HCT116 (cell line): ENCODE measurements at regions not wholly inside any gene's neighbourhood (a gene's known extent, or its start where the extent isn't known, plus 50 kb on each side); places are given as distances from the start of the nearest gene placed in this dataset.

Source experiments
- ATAC-seq: fragments of 200-7000 bp; cut with Tn5 transposase; 2 replicates; pipeline ENCODE4 v1.9.1; 2020; ENCODE audit warnings: mild to moderate bottlenecking, moderate library complexity
- BruUV-seq: library from RNA; stranded (reverse); fragments of 400-500 nt; replicated peaks from 2 replicates; lab custom pipeline; 2021; lab: Mats Ljungman, UMichigan
- CTCF ChIA-PET: fragments of 300-600 bp; sonication (Branson Sonifier 250); formaldehyde crosslinking; loops from one replicate; lab custom pipeline; 2021; ENCODE audit warnings: antibody characterized with exemption; lab: Charles Lee
- POLR2A ChIA-PET: fragments of 300-600, 350-600 bp; sonication (Branson Sonifier 250); formaldehyde crosslinking; loops from one replicate; lab custom pipeline; 2021; ENCODE audit warnings: antibody characterized with exemption; lab: Charles Lee
- RAD21 ChIA-PET, 2 experiments: fragments of 300-600 bp; sonication (Branson Sonifier 250); formaldehyde crosslinking; loops; one replicate each; lab custom pipeline; 2023; ENCODE audit warnings: low total read pairs in 2 of 2; ENCODE audit not compliant: uncharacterized antibody in 2 of 2, unreplicated experiment in 2 of 2, low non-redundant PET in 1 of 2; lab: Charles Lee
- DNase-seq: peaks from one replicate; pipeline ENCODE4 v3.0.0-alpha.2; 2010; ENCODE audit warnings: low read depth, low spot score
- H2AFZ ChIP-seq: fragments of 200-600 bp; shearing (Covaris generic), sonication (generic); 2 replicates; pipeline ENCODE4 v1.6.1; 2017; ENCODE audit warnings: low read depth, mixed run types, mixed read lengths, antibody characterized with exemption, low read length; ENCODE audit not compliant: poor library complexity, severe bottlenecking
- H3K27ac ChIP-seq: 2 replicates; pipeline ENCODE4 v1.5.1; 2012; ENCODE audit warnings: low read depth, low read length
- H3K27me3 ChIP-seq: fragments of 200-600 bp; sonication (generic); 2 replicates; pipeline ENCODE4 v1.6.1; 2016; ENCODE audit warnings: mixed run types, low read length, mixed read lengths; ENCODE audit not compliant: insufficient read depth
- H3K36me3 ChIP-seq, 2 experiments: fragments of 200-500 bp in 1 of 2; fragments of 200-600 bp in 1 of 2; sonication (Bioruptor generic) in 1 of 2; sonication (generic) in 1 of 2; 2 replicates each; pipeline versions ENCODE4 v1.5.1 to v1.6.1; 2014 to 2016; ENCODE audit warnings: low read length in 2 of 2, inconsistent platforms in 1 of 2, mixed read lengths in 1 of 2, mixed run types in 1 of 2; ENCODE audit not compliant: insufficient read depth in 2 of 2, control insufficient read depth in 1 of 2
- H3K4me1 ChIP-seq, 2 experiments: fragments of 200-600 bp in 1 of 2; sonication (generic) in 1 of 2; 2 replicates each; pipeline versions ENCODE4 v1.5.1 to v1.6.1; 2012 to 2017; ENCODE audit warnings: low read length in 2 of 2, inconsistent platforms in 1 of 2, mild to moderate bottlenecking in 1 of 2, mixed read lengths in 1 of 2, mixed run types in 1 of 2, moderate library complexity in 1 of 2; ENCODE audit not compliant: insufficient read depth in 2 of 2, control insufficient read depth in 1 of 2
- H3K4me2 ChIP-seq: fragments of 200-600 bp; sonication (generic); 2 replicates; pipeline ENCODE4 v1.6.1; 2017; ENCODE audit warnings: mixed run types, low read length, mixed read lengths
- H3K4me3 ChIP-seq, 2 experiments: fragments of 200-600 bp in 1 of 2; sonication (generic) in 1 of 2; replicated peaks in 1 of 2; 2 replicates each; pipeline ENCODE4 v1.5.1; 2011 to 2016; ENCODE audit warnings: low read length in 2 of 2, control low read depth in 1 of 2, low read depth in 1 of 2, mild to moderate bottlenecking in 1 of 2, mixed read lengths in 1 of 2, mixed run types in 1 of 2
- H3K79me2 ChIP-seq: fragments of 200-600 bp; sonication (generic); 2 replicates; pipeline ENCODE4 v1.6.1; 2017; ENCODE audit warnings: mild to moderate bottlenecking, mixed run types, low read length, moderate library complexity, mixed read lengths; ENCODE audit not compliant: insufficient read depth
- H3K9ac ChIP-seq: fragments of 200-600 bp; sonication (generic); 2 replicates; pipeline ENCODE4 v1.6.1; 2016; ENCODE audit warnings: low read length, mixed read lengths
- H3K9me2 ChIP-seq: fragments of 200-600 bp; sonication (generic), shearing (Covaris generic); 2 replicates; pipeline ENCODE4 v1.6.1; 2017; ENCODE audit warnings: mixed run types, mild to moderate bottlenecking, moderate library complexity; ENCODE audit not compliant: insufficient read depth
- H3K9me3 ChIP-seq, 2 experiments: fragments of 200-500 bp in 1 of 2; fragments of 200-600 bp in 1 of 2; sonication (Bioruptor generic) in 1 of 2; sonication (generic) in 1 of 2; 2 replicates each; pipeline ENCODE4 v1.6.1; 2014 to 2017; ENCODE audit warnings: low read length in 2 of 2, mixed read lengths in 2 of 2, inconsistent platforms in 1 of 2, low read depth in 1 of 2, mild to moderate bottlenecking in 1 of 2, mixed run types in 1 of 2, moderate library complexity in 1 of 2; ENCODE audit not compliant: control insufficient read depth in 1 of 2, insufficient read depth in 1 of 2
- H4K20me1 ChIP-seq: fragments of 200-600 bp; sonication (generic), shearing (Covaris generic); 2 replicates; pipeline ENCODE4 v1.6.1; 2017; ENCODE audit warnings: mixed run types, mild to moderate bottlenecking, moderate library complexity; ENCODE audit not compliant: insufficient read depth
- ATF3 ChIP-seq: IDR thresholded peaks from 2 replicates; pipeline ENCODE4 v1.6.1; 2012
- CEBPB ChIP-seq: IDR thresholded peaks from 2 replicates; pipeline ENCODE4 v1.6.1; 2012; ENCODE audit warnings: low read depth
- EGR1 ChIP-seq: IDR thresholded peaks from 2 replicates; pipeline ENCODE4 v1.6.1; 2012; ENCODE audit warnings: low read depth
- ELF1 ChIP-seq: IDR thresholded peaks from 2 replicates; pipeline ENCODE4 v1.6.1; 2012; ENCODE audit warnings: low read depth, borderline replicate concordance
- EZH2 ChIP-seq: fragments of 200-600 bp; sonication (generic); IDR thresholded peaks from 2 replicates; pipeline ENCODE4 v1.6.1; 2017; ENCODE audit warnings: antibody characterized with exemption, mixed run types
- FOSL1 ChIP-seq: IDR thresholded peaks from 2 replicates; pipeline ENCODE4 v1.6.1; 2012; ENCODE audit warnings: low read depth
- JUND ChIP-seq: IDR thresholded peaks from 2 replicates; pipeline ENCODE4 v1.6.1; 2012
- POLR2A ChIP-seq: IDR thresholded peaks from 2 replicates; pipeline ENCODE4 v1.7.0; 2011; ENCODE audit warnings: borderline replicate concordance; ENCODE audit not compliant: insufficient read depth, insufficient read length; ENCODE audit errors: extremely low read depth
- POLR2AphosphoS5 ChIP-seq: IDR thresholded peaks from 2 replicates; pipeline ENCODE4 v1.6.1; 2011; ENCODE audit warnings: mild to moderate bottlenecking, low read depth, low read length, moderate library complexity
- REST ChIP-seq: IDR thresholded peaks from 2 replicates; pipeline ENCODE4 v1.6.1; 2012; ENCODE audit warnings: low read depth
- SIN3A ChIP-seq: IDR thresholded peaks from 2 replicates; pipeline ENCODE4 v1.6.1; 2012; ENCODE audit warnings: low read depth
- ZBTB33 ChIP-seq: IDR thresholded peaks from 2 replicates; pipeline ENCODE4 v1.6.1; 2011; ENCODE audit warnings: mild to moderate bottlenecking, low read length, moderate library complexity; ENCODE audit not compliant: insufficient replicate concordance; ENCODE audit errors: extremely low read depth
- intact Hi-C: fragments of 100-400 bp; cut with micrococcal nuclease; formaldehyde crosslinking; loops from 2 replicates; pipeline ENCODE4 v1.10.0; 2022
- TF ChIP-seq, protein P1 (sequence below), 3 experiments: fragments of 200-600 bp in 1 of 3; sonication (generic) in 1 of 3; IDR thresholded peaks in 2 of 3; conservative IDR thresholded peaks in 1 of 3; 2 replicates each; pipeline ENCODE4 v1.5.1; 2012 to 2017; ENCODE audit warnings: low read depth in 2 of 3, low read length in 2 of 3, antibody characterized with exemption in 1 of 3, borderline replicate concordance in 1 of 3, control low read depth in 1 of 3, mild to moderate bottlenecking in 1 of 3, mixed read lengths in 1 of 3, mixed run types in 1 of 3, moderate library complexity in 1 of 3; ENCODE audit not compliant: insufficient read depth in 1 of 3
- TF ChIP-seq, protein P2 (sequence below): IDR thresholded peaks from 2 replicates; pipeline ENCODE4 v1.6.1; 2012

- BruUV-seq: no TSS peak
- RAD21 ChIA-PET: no interaction called here
Observed at GRCh38 chr2:84078471-84078870, 380.6 kb downstream of the SUCLG1 start.

More at GRCh38 chr2:84078471-84078870, 380.6 kb downstream of the SUCLG1 start:
- Histone ChIP-seq H3K4me2 (no peak overlapping the region), H3K79me2 (no peaks in the 10 kb centered on the region), H3K27ac (no peak overlapping the region), H3K4me3 (no peak overlapping the region), H3K4me1 (no peaks in the 10 kb centered on the region), H3K9me3 (no peaks in the 10 kb centered on the region), H2AFZ (no peak overlapping the region), H3K9ac (no peak overlapping the region), H3K9me2 (no peaks in the 10 kb centered on the region), H3K27me3 (no peaks in the 10 kb centered on the region), H4K20me1 (no peaks in the 10 kb centered on the region), H3K36me3 (no peaks in the 10 kb centered on the region)
- DNase-seq (no peak), ATAC-seq (no peak)
- TF ChIP-seq POLR2AphosphoS5 (no peak), ZBTB33 (no peak), SIN3A (no peak), EGR1 (no peak), POLR2A (no peak), JUND (no peak), FOSL1 (no peak), EZH2 (no peak), ELF1 (no peak), REST (no peak), ATF3 (no peak), CEBPB (no peak)
- TF ChIP-seq, protein P1, sequence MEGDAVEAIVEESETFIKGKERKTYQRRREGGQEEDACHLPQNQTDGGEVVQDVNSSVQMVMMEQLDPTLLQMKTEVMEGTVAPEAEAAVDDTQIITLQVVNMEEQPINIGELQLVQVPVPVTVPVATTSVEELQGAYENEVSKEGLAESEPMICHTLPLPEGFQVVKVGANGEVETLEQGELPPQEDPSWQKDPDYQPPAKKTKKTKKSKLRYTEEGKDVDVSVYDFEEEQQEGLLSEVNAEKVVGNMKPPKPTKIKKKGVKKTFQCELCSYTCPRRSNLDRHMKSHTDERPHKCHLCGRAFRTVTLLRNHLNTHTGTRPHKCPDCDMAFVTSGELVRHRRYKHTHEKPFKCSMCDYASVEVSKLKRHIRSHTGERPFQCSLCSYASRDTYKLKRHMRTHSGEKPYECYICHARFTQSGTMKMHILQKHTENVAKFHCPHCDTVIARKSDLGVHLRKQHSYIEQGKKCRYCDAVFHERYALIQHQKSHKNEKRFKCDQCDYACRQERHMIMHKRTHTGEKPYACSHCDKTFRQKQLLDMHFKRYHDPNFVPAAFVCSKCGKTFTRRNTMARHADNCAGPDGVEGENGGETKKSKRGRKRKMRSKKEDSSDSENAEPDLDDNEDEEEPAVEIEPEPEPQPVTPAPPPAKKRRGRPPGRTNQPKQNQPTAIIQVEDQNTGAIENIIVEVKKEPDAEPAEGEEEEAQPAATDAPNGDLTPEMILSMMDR (IDR thresholded peaks at IDR 0.05 in 2 of 3, conservative IDR thresholded peaks at IDR 0.05 in 1 of 3; ENCODE audit: borderline replicate concordance in 1 of 3, insufficient read depth in 1 of 3, low read depth in 2 of 3, low read length in 2 of 3): no peak
- TF ChIP-seq, protein P2, sequence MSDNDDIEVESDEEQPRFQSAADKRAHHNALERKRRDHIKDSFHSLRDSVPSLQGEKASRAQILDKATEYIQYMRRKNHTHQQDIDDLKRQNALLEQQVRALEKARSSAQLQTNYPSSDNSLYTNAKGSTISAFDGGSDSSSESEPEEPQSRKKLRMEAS: no peak
- ChIA-PET CTCF (interaction anchor here (1.0 to 1.8 kb wide), 3 partner anchors 10 to 56 kb away, joined by 3 to 7 read pairs (median 3); no protein-coding TSS in a partner anchor), POLR2A (no interaction called here)
- intact Hi-C loops: loop anchor here (10.0 kb wide), 1 partner anchor 254 kb away; no protein-coding TSS in a partner anchor
